Fibroblast of mammary gland (primary cell): ENCODE measurements at regions not wholly inside any gene's neighbourhood (a gene's known extent, or its start where the extent isn't known, plus 50 kb on each side); places are given as distances from the start of the nearest gene placed in this dataset.

Experiments used
- DNase-seq: peaks from one replicate; pipeline ENCODE4 v3.0.0-alpha.2; 2010; ENCODE audit warnings: low read depth
- H3K4me3 ChIP-seq: 2 replicates; pipeline ENCODE4 v1.5.1; 2011; ENCODE audit warnings: low read depth, mild to moderate bottlenecking, low read length, moderate library complexity; ENCODE audit not compliant: control insufficient read depth
- CTCF ChIP-seq: conservative IDR thresholded peaks from 2 replicates; pipeline ENCODE4 v1.5.1; 2011; ENCODE audit warnings: low read depth, low read length, inconsistent platforms; ENCODE audit not compliant: control insufficient read depth, insufficient read depth

GRCh38 chr5:1701216-1701864 lies 98.3 kb downstream of the MRPL36 start:
- DNase-seq: no peak
- no peak overlapping the region for H3K4me3 ChIP-seq
- TF ChIP-seq CTCF: no peak

GRCh38 chr5:1699394-1699793 lies 100.2 kb downstream of the MRPL36 start:
- H3K4me3 ChIP-seq: no peak overlapping the region
- DNase-seq: no peak
- TF ChIP-seq CTCF: no peak

GRCh38 chr5:1698589-1699316 lies 100.9 kb downstream of the MRPL36 start:
- DNase-seq: no peak
- TF ChIP-seq CTCF: no peak
- no peak overlapping the region for H3K4me3 ChIP-seq

- H3K4me3 ChIP-seq: no peak overlapping the region
- no peak for TF ChIP-seq CTCF
- DNase-seq: no peak
Observed at GRCh38 chr5:1692381-1692780, 107.3 kb downstream of the MRPL36 start.

GRCh38 chr5:1687301-1687970 lies 112.2 kb downstream of the MRPL36 start:
- DNase-seq: no peak
- no peak overlapping the region for H3K4me3 ChIP-seq
- no peak for TF ChIP-seq CTCF

- TF ChIP-seq CTCF: no peak
- DNase-seq: no peak
- no peak overlapping the region for H3K4me3 ChIP-seq
Observed at GRCh38 chr5:1686016-1686802, 113.4 kb downstream of the MRPL36 start.
